ENCODE measurements at regions not wholly inside any gene's neighbourhood (a gene's known extent, or its start where the extent isn't known, plus 50 kb on each side); places are given as distances from the start of the nearest gene placed in this dataset.

DNA sequence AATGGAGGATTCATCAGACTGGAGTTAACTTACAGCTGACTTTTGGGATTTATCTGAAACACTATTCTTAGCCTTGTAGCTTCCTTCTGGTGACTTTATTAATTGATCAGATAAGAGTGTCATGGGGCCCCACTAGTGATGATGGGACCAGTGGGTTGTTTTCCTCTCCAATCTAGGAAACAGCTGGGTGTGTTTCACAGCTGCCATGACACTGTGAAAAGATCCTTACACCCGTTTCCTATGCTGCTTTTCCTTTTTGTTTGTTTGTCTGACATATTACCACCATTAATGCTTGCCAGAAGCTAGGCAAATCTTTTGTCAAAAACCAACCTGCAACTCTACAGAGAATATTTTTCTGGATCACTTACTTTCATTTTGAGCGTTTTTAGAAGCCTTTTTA, 86.2 kb downstream of the ZBTB18 start:
- TF ChIP-seq, protein P1, sequence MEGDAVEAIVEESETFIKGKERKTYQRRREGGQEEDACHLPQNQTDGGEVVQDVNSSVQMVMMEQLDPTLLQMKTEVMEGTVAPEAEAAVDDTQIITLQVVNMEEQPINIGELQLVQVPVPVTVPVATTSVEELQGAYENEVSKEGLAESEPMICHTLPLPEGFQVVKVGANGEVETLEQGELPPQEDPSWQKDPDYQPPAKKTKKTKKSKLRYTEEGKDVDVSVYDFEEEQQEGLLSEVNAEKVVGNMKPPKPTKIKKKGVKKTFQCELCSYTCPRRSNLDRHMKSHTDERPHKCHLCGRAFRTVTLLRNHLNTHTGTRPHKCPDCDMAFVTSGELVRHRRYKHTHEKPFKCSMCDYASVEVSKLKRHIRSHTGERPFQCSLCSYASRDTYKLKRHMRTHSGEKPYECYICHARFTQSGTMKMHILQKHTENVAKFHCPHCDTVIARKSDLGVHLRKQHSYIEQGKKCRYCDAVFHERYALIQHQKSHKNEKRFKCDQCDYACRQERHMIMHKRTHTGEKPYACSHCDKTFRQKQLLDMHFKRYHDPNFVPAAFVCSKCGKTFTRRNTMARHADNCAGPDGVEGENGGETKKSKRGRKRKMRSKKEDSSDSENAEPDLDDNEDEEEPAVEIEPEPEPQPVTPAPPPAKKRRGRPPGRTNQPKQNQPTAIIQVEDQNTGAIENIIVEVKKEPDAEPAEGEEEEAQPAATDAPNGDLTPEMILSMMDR (IDR thresholded peaks at IDR 0.05), result no peak
- no peak for TF ChIP-seq POLR2A (IDR thresholded peaks at IDR 0.05)

Measured in lower leg skin (tissue), 3 donors.